OCI-LY1 (cell line): ENCODE measurements at regions not wholly inside any gene's neighbourhood (a gene's known extent, or its start where the extent isn't known, plus 50 kb on each side); places are given as distances from the start of the nearest gene placed in this dataset.

Experiments used
- H2AFZ ChIP-seq: fragments of 200-600 bp; sonication (generic), shearing (Covaris generic); 2 replicates; pipeline ENCODE4 v1.6.0; 2014; ENCODE audit warnings: antibody characterized with exemption, mild to moderate bottlenecking, low read length
- H3F3A ChIP-seq: fragments of 200-600 bp; sonication (generic), shearing (Covaris generic); 2 replicates; pipeline ENCODE4 v1.6.0; 2014; ENCODE audit warnings: mild to moderate bottlenecking, antibody characterized with exemption, low read length, moderate library complexity; ENCODE audit not compliant: insufficient read depth
- H3K27ac ChIP-seq: fragments of 200-600 bp; sonication (generic); 2 replicates; pipeline ENCODE4 v1.5.1; 2014; ENCODE audit warnings: low read length, mixed run types, mild to moderate bottlenecking, low read depth; ENCODE audit not compliant: poor library complexity, severe bottlenecking
- H3K27me3 ChIP-seq: fragments of 200-600 bp; sonication (generic); 2 replicates; pipeline ENCODE4 v1.6.0; 2014; ENCODE audit warnings: antibody characterized with exemption, mild to moderate bottlenecking, low read length, moderate library complexity; ENCODE audit not compliant: insufficient read depth
- H3K36me3 ChIP-seq: fragments of 200-600 bp; sonication (generic); 2 replicates; pipeline ENCODE4 v1.6.1; 2014; ENCODE audit warnings: mild to moderate bottlenecking, antibody characterized with exemption, low read length, moderate library complexity, mixed read lengths; ENCODE audit not compliant: insufficient read depth
- H3K4me1 ChIP-seq: fragments of 200-600 bp; sonication (generic); 2 replicates; pipeline ENCODE4 v1.5.1; 2014; ENCODE audit warnings: mild to moderate bottlenecking, low read length, moderate library complexity; ENCODE audit not compliant: insufficient read depth, severe bottlenecking
- H3K4me2 ChIP-seq: fragments of 200-600 bp; sonication (generic), shearing (Covaris generic); 2 replicates; pipeline ENCODE4 v1.6.1; 2014; ENCODE audit warnings: low read length
- H3K4me3 ChIP-seq: fragments of 200-600 bp; sonication (generic); 2 replicates; pipeline ENCODE4 v1.5.1; 2014; ENCODE audit warnings: low read length, low read depth, mild to moderate bottlenecking, mixed read lengths; ENCODE audit not compliant: poor library complexity, severe bottlenecking
- H3K79me2 ChIP-seq: fragments of 200-600 bp; shearing (Covaris generic); 2 replicates; pipeline ENCODE4 v1.6.1; 2016; ENCODE audit warnings: mixed run types, low read length, mixed read lengths; ENCODE audit not compliant: insufficient read depth
- H3K9ac ChIP-seq: fragments of 200-600 bp; sonication (generic), shearing (Covaris generic); 2 replicates; pipeline ENCODE4 v1.6.1; 2014; ENCODE audit warnings: mild to moderate bottlenecking, low read length, mixed read lengths
- H3K9me2 ChIP-seq: fragments of 200-600 bp; sonication (generic), shearing (Covaris generic); 2 replicates; pipeline ENCODE4 v1.6.1; 2014; ENCODE audit warnings: low read depth, mild to moderate bottlenecking, low read length, mixed read lengths
- H3K9me3 ChIP-seq: fragments of 200-600 bp; shearing (Covaris generic); 2 replicates; pipeline ENCODE4 v1.6.1; 2014; ENCODE audit warnings: low read length, mixed read lengths
- H4K20me1 ChIP-seq: fragments of 200-600 bp; sonication (generic), shearing (Covaris generic); 2 replicates; pipeline ENCODE4 v1.6.0; 2016; ENCODE audit warnings: mild to moderate bottlenecking, low read length; ENCODE audit not compliant: insufficient read depth
- CTCF ChIP-seq: fragments of 200-600 bp; sonication (generic), shearing (Covaris generic); IDR thresholded peaks from 2 replicates; pipeline ENCODE4 v1.5.1; 2017; ENCODE audit warnings: mild to moderate bottlenecking, antibody characterized with exemption, low read length, moderate library complexity, mixed read lengths
- EZH2 ChIP-seq: fragments of 200-600 bp; sonication (generic), shearing (Covaris generic); IDR thresholded peaks from 2 replicates; pipeline ENCODE4 v1.8.0; 2017; ENCODE audit warnings: borderline replicate concordance, mixed run types, mild to moderate bottlenecking, antibody characterized with exemption, low read length, moderate library complexity, mixed read lengths

- no peak overlapping the region for H3K4me3 ChIP-seq
- no peak overlapping the region for H3K27ac ChIP-seq
- TF ChIP-seq EZH2 (no peak), CTCF (no peak)
- H3K36me3 ChIP-seq = no peaks in the 10 kb centered on the region
- H2AFZ ChIP-seq = no peak overlapping the region
- H3K27me3 ChIP-seq = no peaks in the 10 kb centered on the region
- H3K4me1 ChIP-seq = no peaks in the 10 kb centered on the region
- no peak overlapping the region for H3K9ac ChIP-seq
- no peaks in the 10 kb centered on the region for H3K79me2 ChIP-seq
- no peaks in the 10 kb centered on the region for H3K9me3 ChIP-seq
- no peak overlapping the region for H3K4me2 ChIP-seq
- H3K9me2 ChIP-seq = no peaks in the 10 kb centered on the region
- H3F3A ChIP-seq = no peaks in the 10 kb centered on the region
- H4K20me1 ChIP-seq = no peaks in the 10 kb centered on the region
Measured at GRCh38 chr2:122758967-122759366, 1003.5 kb downstream of the TSN start.

DNA sequence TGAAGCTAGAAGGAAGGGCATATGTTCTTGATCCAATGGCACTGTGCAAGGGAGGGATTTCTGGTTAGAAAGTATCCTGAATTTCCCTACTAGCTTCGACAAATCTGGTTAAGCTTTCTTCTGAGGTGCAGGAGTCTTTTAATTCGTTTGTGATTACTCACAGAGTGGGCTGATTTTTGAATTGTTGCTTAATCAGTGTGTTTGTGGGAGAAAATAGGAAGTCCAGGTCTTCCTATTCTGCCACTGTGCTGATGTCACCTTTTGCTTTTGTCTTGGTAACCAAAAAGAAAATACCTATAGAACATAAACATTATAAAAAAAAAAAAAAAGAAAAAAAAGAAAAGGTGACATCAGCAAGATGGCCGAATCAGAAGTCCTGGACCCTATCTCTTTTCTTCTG lies 1008.6 kb downstream of the TSN start:
- H3K79me2 ChIP-seq = no peaks in the 10 kb centered on the region
- H3K9ac ChIP-seq = no peak overlapping the region
- H4K20me1 ChIP-seq = no peaks in the 10 kb centered on the region
- no peaks in the 10 kb centered on the region for H3K4me1 ChIP-seq
- H2AFZ ChIP-seq = no peak overlapping the region
- H3K9me2 ChIP-seq = no peaks in the 10 kb centered on the region
- H3K4me3 ChIP-seq = no peak overlapping the region
- no peak overlapping the region for H3K27ac ChIP-seq
- no peak overlapping the region for H3K4me2 ChIP-seq
- no peaks in the 10 kb centered on the region for H3K9me3 ChIP-seq
- no peaks in the 10 kb centered on the region for H3K36me3 ChIP-seq
- TF ChIP-seq EZH2 (no peak), CTCF (no peak)
- no peaks in the 10 kb centered on the region for H3F3A ChIP-seq
- H3K27me3 ChIP-seq = no peaks in the 10 kb centered on the region

- H3K9me2 ChIP-seq = no peaks in the 10 kb centered on the region
- TF ChIP-seq EZH2 (no peak), CTCF (no peak)
Measured at GRCh38 chr2:122780251-122780650, 1024.8 kb downstream of the TSN start.

More at GRCh38 chr2:122780251-122780650, 1024.8 kb downstream of the TSN start:
- H3F3A ChIP-seq = no peaks in the 10 kb centered on the region
- no peak overlapping the region for H3K27ac ChIP-seq
- no peaks in the 10 kb centered on the region for H3K4me1 ChIP-seq
- H3K27me3 ChIP-seq = no peaks in the 10 kb centered on the region
- no peak overlapping the region for H3K4me2 ChIP-seq
- no peaks in the 10 kb centered on the region for H3K36me3 ChIP-seq
- no peaks in the 10 kb centered on the region for H3K9me3 ChIP-seq
- H3K9ac ChIP-seq = no peak overlapping the region
- H3K79me2 ChIP-seq = no peaks in the 10 kb centered on the region
- H3K4me3 ChIP-seq = no peak overlapping the region
- no peak overlapping the region for H2AFZ ChIP-seq
- no peaks in the 10 kb centered on the region for H4K20me1 ChIP-seq
